ENCODE measurements at regions not wholly inside any gene's neighbourhood (a gene's known extent, or its start where the extent isn't known, plus 50 kb on each side); places are given as distances from the start of the nearest gene placed in this dataset.

GRCh38 chr5:53327811-53328334, 152.6 kb upstream of the FST start:
- no peak for DNase-seq (ENCODE audit: low read depth)

GRCh38 chr5:53330491-53330890, 149.9 kb upstream of the FST start:
- no peak for DNase-seq (ENCODE audit: low read depth)

- no peak for DNase-seq (ENCODE audit: low read depth)
Observed at GRCh38 chr5:53331463-53331862, 149.0 kb upstream of the FST start.

DNA sequence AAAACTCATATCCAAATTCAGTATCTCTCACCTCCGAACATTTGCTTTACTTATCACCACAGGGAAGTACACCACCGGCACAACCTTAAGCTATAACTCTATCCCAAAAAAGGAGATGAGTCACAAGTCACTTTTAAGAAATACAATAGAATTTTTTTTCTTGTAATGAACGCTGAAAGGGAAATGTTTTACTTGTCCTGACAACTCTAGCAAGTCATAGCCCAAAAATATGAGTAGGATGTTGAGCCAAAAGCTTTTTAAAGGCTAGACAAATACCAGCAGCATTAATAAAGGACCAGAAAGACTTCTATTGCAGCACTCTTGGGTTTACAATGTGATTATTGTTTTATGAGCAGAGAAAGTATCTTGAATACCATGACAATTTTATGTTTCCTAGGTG, 147.3 kb upstream of the FST start:
- DNase-seq (ENCODE audit: low read depth) = no peak

- no peak for DNase-seq (ENCODE audit: low read depth)
Observed at GRCh38 chr5:53334431-53334941, 145.9 kb upstream of the FST start.

- no peak for DNase-seq (ENCODE audit: low read depth)
Observed at GRCh38 chr5:53335115-53335514, 145.3 kb upstream of the FST start.

DNA sequence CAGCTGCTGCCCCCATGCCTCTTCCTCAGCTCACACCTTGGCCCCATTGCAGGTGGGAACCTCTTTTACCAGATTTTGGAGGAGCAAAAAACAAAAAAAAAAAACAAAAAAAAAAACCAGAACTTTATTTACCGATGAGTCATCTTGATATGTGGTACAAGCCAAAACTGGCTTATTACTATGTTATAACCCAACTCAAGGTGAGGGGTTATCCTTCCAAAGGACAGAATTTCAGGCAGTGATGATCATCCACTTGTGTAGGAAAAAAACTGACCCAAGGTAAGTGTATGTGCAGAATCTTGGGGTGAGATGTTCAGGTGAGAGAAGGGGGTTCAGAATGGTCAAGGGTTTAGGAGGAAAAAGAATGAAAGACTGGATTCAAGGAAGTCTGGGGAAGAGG, 142.6 kb upstream of the FST start:
- DNase-seq (ENCODE audit: low read depth) = no peak

DNA sequence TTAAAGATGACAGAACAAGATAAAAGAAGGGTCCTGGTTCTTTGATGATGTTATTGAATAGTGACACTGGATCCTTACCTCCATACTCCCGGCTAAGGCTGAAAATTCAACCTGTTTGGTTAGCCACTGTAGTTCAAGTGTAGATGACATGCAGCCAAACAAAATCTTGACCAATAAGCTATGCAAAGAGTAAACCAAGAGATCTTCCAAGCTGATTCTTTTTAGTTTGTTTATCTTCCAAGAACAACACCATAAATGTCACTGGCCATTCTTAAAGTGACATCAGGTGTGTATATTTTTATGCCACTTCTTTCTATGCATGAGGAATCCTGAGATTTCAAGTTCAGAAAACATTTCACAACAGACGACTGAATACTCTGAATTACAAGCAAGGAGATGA, 141.5 kb upstream of the FST start:
- DNase-seq (ENCODE audit: low read depth) = no peak

DNA sequence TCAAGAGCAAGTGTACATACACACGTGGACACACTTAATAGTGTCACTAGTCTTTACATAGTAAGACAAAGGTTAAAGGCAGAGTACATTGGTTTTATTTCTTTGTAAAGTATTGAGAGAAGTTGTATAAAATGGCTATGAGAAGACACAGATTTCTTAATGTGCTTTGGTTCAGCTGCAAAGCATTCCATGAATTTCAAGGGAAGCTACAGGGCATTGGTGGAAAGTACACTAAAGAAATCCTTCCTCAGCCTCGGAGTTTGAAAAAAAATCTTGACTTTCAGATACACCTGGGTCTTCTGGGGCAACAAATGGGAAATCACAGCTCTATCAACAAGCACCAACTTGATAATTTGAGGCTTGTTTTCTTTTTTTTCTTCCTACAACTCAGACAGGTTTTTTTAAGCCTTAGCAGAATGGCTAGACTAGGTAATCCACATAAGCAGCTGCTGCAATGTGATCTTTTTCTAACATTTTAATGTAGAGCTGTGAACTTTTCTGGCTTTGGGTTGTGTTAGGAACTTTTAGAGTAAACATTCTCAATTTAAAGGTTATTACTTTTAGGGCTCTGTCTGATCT, 140.4 kb upstream of the FST start:
- no peak for DNase-seq (ENCODE audit: low read depth)

DNA sequence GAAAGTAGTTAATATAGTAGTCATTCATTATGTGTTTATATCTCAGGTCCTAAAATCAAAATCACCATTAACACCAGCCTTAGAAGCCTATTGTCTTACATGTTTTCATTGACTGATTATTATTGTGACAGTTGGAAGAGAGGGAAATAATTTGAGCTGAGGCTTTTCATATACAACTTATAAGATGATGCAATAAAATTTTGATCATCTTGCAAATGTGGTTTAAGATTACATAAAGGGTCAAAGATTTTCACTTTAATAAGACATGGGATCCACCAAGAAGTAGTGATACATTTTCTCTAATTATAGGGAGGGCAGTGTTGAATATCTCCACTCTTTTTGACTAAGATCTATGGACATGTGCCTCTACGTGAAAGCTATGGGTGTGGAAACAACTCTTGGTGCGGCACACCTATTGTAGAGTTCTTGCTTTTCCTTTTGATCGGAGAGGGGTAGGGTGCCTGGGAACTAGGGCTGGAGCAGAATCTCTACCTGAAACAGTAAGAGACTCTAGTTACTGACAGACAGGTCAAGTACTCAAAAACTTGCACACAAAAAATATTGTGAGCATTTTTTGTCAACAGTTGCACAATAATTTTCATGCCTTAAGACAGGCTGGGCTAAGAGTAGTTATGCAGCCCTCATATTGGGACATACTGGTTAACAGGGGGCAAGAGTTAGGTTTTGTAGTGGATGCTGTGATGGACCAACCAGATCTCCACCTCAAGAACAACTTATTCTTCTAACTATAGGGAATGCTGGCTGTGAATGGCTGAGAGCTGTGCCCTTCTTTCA, 139.3 kb upstream of the FST start:
- no peak for DNase-seq (ENCODE audit: low read depth)

- DNase-seq (ENCODE audit: low read depth) = no peak
Observed at GRCh38 chr5:53342236-53342635, 138.2 kb upstream of the FST start.

DNA sequence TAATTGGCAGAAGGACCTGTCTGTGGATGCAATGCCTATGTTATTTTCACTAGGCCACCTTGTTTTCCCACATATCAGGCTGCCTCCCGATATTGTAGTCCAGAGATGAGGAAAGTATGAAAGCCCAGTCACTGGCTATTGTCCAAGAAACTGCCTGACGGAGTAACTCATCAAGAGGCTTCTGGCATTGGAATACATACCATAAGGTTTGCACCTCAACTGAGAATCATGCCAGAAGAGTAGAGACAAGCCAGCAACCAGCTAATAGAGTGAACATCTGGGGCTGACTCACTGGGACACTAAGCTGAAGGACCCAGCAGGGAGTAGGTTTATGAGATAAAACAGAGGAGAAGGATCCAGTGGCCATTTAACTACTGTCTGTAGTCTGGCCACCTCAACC, 137.2 kb upstream of the FST start:
- DNase-seq (ENCODE audit: low read depth) = no peak

DNA sequence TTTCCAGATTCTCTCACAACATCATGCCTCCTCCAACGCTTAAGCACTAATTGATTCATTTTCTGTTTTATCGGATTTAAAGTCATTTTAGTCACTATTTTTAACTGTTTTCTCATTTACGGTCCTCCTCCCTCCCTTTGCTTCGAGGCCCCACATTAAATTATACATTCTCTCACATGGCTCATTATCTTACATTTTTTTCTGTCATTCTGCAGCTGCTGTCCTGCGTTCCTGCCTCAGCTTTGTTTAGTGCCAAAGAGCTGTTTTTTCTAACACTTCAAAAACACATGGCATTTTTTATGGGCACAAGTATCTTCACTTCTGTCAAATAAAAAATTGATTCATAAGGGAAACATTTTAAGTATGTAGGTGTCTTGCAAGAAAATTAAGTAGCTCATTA, 130.1 kb upstream of the FST start:
- no peak for DNase-seq (ENCODE audit: low read depth)

DNA sequence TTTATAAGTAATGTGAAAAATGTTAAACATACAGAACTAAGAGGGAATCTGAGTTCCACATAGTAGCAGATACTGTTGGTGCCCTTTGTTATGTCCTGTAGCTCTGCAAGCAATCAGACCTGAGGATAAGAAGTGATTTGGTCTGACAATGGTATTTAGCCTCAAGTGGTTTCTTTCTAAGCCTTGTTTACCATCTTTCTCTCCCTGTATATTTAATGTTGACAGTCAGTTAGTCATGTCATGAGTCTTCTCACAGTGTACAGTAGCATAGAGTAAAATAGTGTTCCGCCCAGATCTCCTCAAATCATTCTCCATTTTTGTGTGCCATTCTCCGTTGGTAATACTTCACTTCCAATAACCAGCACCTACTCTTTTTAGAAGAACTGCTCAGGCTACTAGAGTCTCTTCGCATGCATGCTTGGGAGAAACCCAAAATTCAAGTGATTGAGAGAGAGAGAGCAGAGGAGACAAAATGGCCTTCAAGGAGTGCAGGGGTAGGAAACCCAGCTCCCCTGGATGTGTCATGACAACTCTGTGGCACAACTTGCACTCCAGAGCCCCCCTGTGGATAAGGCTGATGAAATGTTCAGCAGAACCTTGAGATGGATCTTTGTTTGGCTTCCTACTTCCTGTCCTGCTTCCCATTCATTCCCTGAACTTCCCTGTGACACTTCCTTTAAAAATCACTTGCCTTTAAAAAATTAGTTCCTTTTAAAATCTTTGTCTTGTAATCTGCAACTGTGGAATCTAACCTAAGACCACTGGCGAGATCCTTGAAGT, 129.2 kb upstream of the FST start:
- no peak for DNase-seq (ENCODE audit: low read depth)

DNA sequence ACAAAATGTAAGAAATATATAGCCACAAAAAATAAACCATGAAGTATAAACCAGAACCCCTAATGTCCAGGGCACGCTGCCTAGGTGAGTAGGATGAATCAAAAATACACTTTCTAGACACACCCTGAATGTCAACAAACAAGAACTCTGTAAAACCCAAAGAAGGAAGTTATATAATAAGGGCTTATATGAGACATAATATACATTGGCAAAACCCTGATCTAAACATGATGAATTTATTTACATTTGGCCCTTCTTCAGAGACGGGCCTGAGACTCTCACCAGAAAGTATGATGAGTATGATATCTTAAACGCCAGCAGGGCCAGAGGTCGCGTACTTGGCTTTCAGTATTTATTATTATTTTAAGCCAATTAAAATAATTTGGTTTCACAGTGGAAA, 125.1 kb upstream of the FST start:
- no peak for DNase-seq (ENCODE audit: low read depth)

GRCh38 chr5:53355931-53356330, 124.5 kb upstream of the FST start:
- DNase-seq (ENCODE audit: low read depth) = no peak

- DNase-seq (ENCODE audit: low read depth) = no peak
Observed at GRCh38 chr5:53357439-53357838, 123.0 kb upstream of the FST start.

- no peak for DNase-seq (ENCODE audit: low read depth)
Observed at GRCh38 chr5:53358794-53359193, 121.6 kb upstream of the FST start.

DNA sequence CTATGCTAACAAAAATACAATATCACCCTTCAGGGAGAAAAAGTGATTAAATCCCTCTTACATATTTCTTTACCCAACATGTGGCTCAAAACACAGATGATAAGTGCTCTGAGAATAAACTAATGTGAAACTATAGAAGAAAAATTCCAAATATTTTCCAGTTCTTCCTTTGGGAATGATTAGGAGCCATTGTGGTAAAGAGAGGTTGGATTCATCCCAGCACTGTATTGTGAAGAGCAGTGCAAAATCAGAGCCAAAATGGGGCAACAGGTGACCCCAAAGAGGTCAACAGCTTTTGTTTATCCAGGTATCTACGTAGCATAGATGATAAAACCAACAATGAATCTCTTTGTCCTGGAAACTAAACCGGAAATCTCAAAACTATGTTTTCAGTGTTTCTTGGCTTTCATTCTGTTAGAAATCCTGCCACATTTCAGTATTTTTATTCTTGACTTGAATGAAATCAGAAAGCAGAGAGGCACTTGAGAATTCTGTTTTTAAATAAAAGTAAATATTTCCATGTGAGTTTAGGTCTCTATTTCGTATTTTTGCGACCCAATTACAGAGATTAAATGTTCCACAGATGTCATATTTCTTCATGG, 120.4 kb upstream of the FST start:
- DNase-seq (ENCODE audit: low read depth) = peak; percentile 56

- DNase-seq (ENCODE audit: low read depth) = no peak
Observed at GRCh38 chr5:53360811-53361210, 119.6 kb upstream of the FST start.

GRCh38 chr5:53361708-53362107, 118.7 kb upstream of the FST start:
- DNase-seq (ENCODE audit: low read depth) = no peak

GRCh38 chr5:53362521-53362941, 117.9 kb upstream of the FST start:
- no peak for DNase-seq (ENCODE audit: low read depth)

Measured in forelimb muscle (tissue), 1 donor.